HG02678 (cell line): ENCODE measurements at regions not wholly inside any gene's neighbourhood (a gene's known extent, or its start where the extent isn't known, plus 50 kb on each side); places are given as distances from the start of the nearest gene placed in this dataset.

Experiments used
- ATAC-seq: cut with Tn5 transposase; IDR thresholded peaks from one replicate; pipeline ENCODE4 v1.9.1; 2021; ENCODE audit warnings: mild to moderate bottlenecking, moderate library complexity; ENCODE audit not compliant: unreplicated experiment

DNA sequence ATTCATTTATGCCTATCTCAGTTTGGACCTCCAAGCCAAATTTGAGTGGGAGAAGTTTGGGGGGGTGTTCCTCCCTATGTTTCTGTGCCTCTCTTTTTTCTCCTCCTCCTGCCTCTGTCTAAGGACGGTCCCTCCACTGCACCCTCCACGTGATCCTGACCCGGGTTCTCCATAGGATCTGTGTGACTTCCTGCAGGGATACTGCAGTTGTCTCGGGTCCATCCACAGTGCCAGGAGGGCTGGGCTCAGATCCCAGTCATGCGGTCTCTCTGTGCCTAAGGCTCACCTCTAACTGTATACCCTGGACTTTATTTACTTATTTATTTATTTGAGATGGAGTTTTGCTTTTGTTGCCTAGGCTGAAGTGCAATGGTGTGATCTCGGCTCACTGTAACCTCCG lies 1354.5 kb downstream of the BRD1 start:
- no peak for ATAC-seq

DNA sequence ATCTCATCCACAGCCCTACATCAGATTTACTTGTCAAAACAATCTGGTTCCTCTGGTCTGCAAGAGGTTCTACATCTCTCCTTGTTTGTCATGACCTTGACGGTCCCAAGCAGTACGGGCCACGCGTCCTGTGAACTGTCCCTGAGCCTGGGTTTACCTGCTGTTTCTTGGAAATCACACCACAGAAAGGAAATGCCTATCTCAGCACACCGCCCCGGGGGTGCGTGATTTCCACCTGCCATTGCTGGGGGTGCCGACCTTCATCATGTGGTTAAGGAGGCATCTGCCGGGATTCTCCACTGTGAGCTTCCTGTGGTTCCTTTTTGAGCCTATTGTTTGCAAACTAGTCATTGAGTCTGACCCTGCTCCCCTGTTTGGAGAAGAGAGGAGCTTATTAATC lies 1363.4 kb downstream of the BRD1 start:
- no peak for ATAC-seq

DNA sequence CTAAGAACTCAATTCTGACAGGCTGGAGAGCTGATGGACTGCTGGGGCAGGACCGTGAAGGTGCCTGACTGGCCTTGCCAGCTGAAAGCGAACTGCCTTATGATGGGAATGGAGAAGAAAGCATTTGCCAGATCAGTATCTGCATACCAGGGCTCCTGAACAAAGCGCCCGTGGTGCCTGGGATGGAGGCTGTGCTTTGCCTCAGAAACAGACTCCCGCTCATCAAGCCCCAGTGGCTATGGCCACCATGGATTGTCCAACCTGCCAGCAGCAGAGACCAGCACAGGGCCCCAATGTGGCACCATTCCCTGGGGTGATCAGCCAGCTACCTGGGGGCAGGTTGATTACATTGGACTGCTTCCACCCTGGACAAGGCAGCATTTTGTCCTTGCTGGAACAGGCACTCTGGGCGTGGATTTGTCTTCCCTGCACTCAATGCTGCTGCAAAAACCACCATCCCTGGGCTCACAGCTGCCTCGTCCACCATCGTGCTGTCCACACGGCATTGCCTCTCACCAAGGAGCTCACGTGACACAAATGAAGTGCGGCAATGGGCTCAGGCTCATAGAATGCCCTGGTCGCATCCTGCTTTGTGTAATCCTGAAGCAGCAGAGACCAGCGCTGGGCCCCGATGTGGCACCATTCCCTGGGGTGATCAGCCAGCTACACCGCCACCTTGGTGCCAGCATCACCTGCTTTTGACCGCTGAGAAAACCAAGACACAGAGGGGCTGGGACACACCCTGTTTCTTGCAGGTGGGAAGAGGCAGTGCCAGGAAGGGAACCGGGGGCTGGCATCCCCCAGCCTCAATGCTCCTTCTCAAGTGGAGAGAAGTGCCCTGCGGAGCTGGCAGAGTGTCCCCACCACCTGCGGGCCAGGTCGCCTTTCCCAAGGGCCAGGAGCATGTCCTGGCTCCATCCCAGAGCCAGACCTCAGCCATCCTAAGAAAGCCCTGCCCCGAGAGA lies 1367.5 kb downstream of the BRD1 start:
- ATAC-seq = no peak

DNA sequence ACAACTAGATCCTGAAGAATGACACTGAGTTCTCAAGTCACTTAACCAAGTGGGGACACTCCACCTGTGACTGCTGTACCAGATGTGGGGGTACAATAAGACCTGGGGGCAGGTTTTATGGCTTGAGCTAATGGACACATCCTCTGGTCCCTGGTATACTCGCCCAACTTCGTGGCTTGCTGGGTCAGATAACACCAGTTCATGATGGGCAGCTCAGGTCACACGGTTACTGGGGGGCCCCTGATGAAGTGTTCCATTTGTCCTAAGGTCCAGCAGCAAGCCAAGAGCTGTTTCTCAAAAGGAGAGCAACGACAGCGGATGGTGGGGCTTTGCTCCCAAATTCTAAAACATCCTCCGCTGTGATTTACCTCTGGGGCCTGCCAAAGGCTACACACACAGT lies 1368.4 kb downstream of the BRD1 start:
- no peak for ATAC-seq

DNA sequence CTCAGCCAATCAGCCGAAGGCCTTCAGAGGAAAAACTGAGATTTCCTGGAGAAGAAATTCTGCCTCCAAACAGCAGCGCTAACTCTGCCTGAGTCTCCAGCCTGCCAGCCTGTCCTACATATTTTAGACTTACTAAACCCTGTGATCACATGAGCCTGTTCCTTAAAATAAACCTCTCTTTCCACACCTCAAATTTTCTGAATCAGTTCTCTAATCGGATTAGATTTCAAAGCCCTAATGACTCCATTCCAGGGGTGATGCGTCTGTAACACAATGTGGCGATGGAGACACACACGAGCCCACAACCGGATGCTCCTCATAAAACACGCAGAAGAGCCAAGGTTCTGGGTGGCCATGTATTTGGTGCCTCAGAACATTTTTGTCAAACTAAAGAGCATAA lies 1371.2 kb downstream of the BRD1 start:
- no peak for ATAC-seq

DNA sequence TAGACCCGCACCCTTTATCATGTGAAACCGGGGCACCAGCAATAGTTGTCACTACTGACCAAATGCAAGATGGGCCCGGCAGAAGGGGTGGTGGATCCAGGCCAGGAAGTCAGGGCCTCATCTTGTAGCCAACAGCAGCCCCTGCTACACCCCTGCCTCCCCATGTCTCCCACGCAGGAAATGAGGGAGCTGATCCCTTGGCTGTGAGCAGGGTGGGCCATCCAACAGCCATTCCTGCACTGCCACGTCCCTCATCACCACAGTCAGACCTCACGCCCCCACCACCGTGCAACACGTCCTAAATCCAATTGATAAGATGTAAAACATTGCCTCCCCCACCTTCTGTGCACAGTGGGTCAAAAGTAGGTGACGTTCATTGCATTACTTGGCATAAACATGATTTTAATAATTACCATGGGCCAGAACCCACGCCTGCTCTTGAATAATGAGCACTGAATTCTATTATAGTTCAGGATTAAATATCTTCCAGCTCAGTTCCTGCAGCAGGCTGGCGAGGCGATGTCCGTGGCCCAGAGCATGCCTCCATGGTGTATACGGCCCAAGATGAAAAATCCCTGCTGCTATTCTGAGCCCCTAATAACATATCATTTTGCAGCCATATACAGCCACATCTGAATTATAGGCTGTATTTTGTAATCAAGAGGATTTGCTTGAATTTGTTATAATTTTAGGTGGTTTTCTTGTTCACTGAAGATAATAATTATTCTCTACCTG lies 1373.8 kb downstream of the BRD1 start:
- no peak for ATAC-seq

DNA sequence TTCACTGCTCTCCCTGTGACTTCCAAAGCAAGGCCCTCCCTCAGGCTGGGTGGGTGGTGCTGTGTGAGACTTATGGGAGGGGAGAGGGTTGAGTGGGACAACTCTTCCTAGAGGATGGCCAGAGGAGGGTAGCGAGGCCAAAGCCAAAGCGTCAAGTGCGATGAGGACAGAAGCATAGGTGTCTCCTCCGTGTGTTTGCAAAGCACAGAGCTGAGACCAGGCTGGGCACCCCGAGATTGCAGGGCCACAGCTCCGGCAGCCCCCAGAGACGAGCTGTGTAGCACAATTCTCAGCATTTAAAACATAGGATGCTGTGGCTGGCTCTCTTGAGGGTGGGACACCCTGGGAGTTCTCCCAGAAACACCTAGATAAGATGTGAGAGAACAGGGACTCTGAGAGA lies 1374.5 kb downstream of the BRD1 start:
- ATAC-seq = no peak

DNA sequence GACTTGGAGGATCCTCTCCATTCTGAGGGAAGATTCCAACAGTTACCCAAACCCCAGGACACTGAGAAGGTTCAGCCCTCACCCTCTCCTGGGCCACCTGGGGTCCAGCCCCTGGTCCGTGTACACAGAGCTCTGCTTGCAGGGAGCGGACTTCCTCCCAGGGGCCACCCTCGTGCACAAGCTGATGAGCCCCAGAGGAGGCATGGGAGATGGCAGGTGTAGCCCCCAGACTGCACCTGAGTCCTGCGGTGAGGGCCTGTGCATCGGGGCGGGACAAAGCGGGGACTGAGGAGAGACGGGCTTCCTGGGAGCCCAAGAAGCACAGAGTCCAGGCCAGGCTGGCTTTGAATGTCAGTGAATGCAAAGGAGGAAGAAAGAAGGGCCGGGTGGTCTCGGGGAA lies 1374.9 kb downstream of the BRD1 start:
- ATAC-seq = no peak

DNA sequence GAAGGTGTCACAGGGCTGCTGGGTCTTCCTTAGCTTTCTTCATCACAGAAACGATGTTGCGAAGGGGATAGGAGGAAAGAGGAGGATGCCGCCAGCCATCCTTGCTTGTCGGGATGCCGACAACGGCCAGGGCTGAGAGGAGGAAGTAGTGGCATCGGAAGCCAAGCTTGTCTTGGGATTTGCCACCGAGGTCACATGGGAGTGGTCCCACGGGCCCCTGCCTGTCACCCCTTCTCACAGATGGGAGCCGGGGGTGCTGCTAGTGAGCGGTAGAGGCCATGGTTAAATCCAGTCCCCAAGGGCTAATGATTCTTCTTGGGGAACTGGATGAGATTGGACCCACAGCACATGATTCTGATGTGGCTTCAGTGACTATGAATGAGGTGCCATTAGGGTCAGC lies 1375.8 kb downstream of the BRD1 start:
- no peak for ATAC-seq

DNA sequence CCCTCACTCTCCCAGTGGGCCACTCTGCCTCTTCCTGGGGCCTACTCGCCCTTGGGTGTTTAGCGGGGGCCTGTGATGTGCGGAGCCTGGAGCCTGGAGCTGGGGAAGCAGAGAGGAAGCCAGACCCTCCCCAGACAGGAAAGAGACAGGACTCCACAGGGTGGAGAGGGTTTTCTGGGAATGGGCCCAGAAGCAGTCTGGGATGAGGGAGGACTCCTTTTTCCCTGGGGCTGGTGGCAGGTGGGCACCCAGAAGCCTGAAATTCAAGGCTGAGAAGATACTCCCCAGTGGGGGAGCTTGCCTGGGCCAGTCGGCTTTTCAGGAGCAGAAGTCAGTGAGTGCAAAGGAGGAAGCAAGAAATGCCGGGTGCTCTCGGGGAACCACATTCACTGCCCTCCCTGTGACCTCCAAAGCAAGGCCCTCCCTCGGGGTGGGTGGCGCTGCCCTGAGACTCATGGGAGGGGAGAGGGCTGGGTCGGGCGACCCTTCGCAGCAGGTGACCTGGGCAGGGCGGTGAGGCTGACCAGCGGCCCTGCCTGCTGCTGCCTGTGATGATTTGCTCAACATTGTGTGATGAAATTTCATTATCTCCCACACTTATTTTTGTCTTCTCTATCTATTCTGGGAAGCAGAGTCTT lies 1377.4 kb downstream of the BRD1 start:
- no peak for ATAC-seq

DNA sequence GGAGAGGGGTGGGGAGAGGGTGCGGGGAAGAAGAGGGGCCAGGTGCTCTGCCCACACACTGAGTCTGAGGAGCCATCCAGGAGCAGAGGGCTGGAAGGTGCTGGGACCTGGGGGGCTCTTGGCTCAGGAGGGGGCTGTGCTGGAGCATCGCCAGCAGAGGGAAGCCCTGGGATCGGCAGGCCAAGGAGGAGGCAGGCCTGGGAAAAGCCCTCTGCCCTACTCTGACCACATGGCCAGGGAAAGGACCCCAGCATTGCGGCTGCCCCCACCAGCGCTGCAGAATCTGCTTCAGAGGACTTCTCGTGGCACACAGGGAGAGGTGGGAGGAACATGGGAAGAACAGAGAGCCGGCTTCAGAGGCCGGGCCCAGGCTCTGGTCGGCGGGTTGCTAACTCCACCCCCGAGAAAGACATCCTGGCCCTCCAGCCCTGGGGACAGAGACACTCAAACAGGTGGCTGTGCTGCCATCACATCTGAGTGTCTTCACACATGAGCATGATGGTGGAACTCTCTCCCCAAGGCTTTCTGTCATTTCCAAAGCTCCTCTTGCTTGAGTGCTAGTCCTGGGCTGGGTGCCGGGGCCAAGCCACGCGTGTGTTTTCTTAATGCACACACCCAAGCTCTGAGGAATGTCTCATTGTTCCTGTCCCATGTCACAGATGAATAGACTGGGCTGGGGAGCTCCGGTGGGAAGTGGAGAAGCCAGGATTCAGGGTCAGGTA lies 1378.0 kb downstream of the BRD1 start:
- ATAC-seq = no peak

DNA sequence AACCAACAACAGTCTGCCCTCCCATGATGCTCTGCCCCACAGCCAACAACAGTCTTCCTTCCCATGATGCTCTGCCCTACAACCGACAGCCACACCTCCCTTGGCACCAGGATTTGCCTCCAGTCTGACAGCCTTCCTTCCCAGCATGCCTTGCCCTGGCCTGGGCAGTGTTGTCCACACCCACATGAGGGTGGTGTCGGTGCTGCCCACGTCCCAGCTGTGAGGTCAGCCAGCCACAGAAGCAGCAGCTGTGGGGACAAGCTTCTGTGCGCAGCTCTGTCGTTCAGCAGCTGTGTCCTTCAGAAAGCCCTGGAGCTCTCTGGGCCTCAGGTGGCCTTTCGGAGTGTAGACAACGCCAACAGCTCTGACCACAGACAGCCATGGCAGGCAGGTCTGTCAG lies 1378.9 kb downstream of the BRD1 start:
- no peak for ATAC-seq

DNA sequence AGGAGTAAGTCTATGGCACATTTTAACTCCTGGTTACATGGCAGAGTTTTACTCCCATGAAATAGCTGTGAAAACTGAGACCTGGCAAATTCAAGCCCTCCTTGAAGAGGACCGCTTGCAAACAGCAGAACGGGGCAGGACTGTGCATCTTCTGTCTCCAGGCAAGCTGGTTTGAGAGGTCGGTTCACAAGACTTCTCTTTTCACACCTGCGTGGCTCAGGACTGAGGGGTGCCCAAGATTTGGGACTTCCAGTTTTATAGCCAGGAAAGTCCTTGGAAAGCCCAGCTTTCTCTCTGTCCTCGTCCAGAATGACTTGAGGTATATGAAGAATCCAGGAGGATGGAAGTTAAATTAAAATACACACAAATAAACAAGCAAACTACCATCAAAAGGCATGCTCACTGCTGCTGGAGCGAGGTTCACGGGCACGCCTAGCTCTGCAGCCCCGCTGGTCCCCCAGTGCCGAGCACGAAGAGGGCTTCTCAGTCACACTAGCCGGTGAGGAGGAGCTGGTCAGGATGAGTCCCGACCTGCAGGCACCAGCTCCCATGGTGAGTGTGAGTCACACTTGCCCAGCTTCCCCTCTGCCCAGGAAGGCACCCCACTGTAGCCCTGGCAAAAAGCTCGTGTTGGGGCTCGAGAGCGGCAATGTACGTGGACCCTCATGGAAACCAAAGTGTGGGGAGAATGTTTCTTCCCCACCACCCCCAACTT lies 1382.4 kb downstream of the BRD1 start:
- no peak for ATAC-seq

DNA sequence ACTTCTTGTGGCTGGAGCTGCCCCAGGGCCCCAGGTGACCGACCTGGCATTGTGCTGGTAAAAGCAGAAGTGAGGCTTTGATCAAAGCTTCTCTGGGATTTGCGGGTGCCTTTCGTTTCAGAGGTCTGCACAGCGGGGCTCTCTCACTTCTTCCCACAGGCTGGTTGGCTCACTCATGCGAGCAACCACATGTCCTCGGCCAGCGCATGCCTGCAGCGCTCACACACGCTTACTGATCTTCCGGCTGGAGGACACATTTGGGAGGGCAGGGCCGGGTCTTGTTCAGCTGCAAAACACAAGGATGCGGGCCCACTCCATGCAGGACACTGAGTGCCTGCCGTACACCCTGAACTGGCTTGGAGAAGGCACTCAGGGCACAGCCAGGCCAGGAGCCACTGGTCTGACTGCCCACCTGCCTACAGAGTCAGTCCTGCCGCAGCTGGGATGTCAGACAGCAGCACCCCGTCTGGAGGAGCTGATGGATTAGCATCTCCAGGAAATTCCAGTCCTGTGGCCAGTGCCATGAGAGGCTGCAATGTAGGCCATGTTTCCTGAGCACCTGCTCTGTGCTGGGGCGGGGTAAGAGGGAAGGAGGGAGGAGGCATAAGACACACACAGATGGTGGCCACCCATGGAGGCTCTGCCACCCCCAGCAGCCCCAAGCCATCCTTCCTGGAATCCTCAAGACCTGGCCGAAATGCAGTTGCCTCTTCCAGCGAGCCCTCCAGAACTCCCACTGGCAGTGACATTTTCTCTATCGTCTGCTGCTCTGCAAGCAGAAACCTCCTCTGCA lies 1383.2 kb downstream of the BRD1 start:
- ATAC-seq = peak; percentile 72

DNA sequence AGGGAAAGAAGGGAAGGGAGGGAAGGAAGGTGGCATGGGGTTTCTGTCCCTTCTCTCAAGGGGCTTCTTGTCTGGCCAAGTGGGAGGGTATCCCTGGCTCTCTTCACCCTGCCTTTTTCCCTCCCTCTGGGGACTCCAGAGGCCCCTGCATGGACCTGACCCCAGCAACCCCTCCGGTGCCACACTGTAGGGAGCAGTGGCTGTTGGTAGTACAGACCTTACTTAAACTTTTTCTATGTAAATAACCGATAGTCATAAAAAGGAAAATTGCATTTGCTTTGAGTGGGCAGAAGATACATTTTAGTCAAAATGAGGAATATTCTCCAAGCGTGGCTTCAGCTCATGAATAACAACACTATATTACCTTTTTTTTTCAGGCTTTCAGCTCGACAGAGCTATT lies 1384.0 kb downstream of the BRD1 start:
- no peak for ATAC-seq

DNA sequence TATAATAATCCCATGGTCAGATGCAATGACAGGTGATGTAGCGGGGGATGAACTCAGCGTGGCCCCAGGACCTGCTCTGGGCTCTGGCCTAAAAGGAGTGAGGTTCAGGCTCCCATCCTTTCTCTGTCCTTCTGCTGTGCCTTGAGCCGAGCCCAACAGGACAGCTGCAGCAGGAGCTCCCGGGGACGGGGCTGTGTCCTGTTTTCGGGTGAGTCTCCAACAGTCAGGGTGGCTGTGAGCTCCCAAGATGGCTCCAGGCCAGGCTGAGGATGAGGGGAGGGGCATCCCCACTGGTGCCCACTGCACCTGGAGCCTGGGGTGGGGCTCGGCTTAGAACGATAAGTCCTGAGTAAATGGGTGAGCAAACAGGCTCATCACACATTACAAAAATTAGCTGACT lies 1385.0 kb downstream of the BRD1 start:
- no peak for ATAC-seq

DNA sequence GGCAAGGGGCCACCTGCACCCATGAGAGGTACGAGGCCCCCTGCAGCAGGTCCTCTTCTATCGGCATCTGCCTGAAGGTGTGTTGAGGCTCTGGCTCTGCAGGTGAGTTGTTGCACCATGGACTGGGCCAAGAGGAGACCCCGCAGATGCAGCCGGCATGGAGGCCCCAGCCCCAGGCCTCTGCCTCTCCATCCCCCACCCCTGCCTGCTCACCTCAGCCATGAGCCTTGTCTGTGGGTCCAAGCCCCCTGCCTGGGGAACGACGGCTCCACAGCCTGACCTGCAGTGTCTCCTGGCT lies 1386.2 kb downstream of the BRD1 start:
- no peak for ATAC-seq

DNA sequence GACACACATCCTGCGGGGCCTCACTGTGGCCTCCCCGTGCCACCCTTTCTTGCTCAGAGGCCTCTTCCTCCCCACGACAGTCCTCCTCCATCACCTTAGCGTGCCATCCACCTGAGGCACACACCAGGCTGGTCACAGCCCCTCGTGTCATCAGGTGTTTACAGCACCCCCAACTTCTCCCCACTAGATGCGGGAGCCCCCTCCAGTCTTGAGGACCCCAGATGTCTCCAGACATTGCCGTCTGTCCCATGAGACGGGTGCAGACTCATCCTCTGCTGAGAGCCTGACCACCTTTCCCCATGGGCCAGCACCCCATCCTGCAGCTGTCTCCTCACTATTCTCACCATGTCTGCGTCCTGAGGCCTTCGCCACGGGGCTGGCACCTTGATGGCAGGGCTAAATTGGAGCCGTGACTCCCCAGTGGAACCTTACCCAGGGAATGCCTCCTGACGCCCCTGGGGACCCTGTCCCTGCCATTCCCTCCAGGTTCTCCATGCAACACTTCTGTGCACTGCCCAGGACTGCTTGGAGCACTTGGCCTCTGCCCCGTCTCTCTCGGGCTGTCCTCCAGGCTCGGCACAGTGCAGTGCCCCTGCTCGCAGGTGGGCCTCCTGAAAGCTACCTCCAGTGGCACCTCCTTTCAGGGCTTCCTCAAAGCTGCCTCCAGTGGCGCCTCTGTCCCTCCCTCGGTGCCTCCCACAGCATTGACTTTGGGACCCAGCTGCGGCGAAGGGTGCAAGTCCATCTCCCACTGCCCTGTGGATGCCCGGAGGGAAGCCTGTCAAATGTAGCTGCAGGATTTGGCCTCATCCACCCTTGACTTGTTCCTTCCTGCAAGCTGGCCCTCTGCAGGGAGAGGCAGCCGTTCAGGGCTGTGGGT lies 1386.8 kb downstream of the BRD1 start:
- no peak for ATAC-seq

DNA sequence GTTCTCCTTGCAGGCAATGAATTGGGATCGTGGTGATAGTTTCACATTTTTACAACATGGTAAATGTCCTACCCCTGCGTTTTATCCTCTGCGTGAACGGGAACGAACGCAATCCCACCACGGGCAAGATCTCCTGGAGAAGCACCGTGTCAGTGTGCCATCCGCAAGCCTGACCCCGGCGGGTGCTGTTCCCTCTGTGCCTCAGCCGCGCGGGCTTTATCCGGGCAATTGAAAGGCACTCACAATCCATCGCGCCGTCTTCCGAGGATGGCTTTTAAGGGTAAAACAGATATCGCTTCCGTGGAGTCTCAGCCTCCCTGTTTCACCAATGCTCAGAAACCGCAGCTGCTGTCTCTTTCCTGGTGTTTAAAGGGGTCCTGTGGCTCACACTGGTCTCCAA lies 1387.5 kb downstream of the BRD1 start:
- ATAC-seq = no peak
